Neural progenitor cell (in vitro differentiated cells): ENCODE measurements at regions not wholly inside any gene's neighbourhood (a gene's known extent, or its start where the extent isn't known, plus 50 kb on each side); places are given as distances from the start of the nearest gene placed in this dataset.

ENCODE experiments used
- EZH2 ChIP-seq: fragments of 200-600 bp; sonication (generic); IDR thresholded peaks from 2 replicates; pipeline ENCODE4 v1.6.1; 2017; ENCODE audit warnings: antibody characterized with exemption, mild to moderate bottlenecking, moderate library complexity
- TF ChIP-seq, protein P1 (sequence below): fragments of 200-600 bp; sonication (generic); IDR thresholded peaks from 2 replicates; pipeline ENCODE4 v1.5.1; 2017; ENCODE audit warnings: antibody characterized with exemption, mild to moderate bottlenecking

DNA sequence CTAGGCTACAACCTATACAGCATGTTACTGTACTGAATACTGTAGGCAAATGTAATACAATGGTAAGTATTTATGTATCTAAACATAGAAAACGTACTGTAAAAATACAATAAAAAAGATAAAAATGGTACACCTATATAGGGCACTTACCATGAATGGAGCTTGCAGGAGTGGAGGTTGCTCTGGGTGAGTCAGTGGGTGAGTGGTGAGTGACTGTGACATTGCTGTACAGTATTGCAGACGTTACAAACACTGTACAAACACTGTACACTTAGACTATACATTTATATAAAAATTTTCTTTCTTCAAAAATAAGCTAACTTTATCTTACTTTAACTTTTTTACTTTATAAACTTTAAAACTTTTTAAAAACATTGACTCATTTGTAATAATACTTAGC is 190.3 kb upstream of the NR3C2 start:
- TF ChIP-seq, protein P1, sequence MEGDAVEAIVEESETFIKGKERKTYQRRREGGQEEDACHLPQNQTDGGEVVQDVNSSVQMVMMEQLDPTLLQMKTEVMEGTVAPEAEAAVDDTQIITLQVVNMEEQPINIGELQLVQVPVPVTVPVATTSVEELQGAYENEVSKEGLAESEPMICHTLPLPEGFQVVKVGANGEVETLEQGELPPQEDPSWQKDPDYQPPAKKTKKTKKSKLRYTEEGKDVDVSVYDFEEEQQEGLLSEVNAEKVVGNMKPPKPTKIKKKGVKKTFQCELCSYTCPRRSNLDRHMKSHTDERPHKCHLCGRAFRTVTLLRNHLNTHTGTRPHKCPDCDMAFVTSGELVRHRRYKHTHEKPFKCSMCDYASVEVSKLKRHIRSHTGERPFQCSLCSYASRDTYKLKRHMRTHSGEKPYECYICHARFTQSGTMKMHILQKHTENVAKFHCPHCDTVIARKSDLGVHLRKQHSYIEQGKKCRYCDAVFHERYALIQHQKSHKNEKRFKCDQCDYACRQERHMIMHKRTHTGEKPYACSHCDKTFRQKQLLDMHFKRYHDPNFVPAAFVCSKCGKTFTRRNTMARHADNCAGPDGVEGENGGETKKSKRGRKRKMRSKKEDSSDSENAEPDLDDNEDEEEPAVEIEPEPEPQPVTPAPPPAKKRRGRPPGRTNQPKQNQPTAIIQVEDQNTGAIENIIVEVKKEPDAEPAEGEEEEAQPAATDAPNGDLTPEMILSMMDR = no peak
- no peak for TF ChIP-seq EZH2
